WTC11 (cell line): ENCODE measurements at regions not wholly inside any gene's neighbourhood (a gene's known extent, or its start where the extent isn't known, plus 50 kb on each side); places are given as distances from the start of the nearest gene placed in this dataset.

Source experiments
- ATAC-seq: fragments of 200-7000 bp; cut with Tn5 transposase; 2 replicates; pipeline ENCODE4 v1.10.0; 2021; ENCODE audit warnings: mild to moderate bottlenecking, moderate library complexity
- CTCF ChIA-PET: fragments of 300-600 bp; sonication (Branson Sonifier 250); formaldehyde crosslinking; loops from one replicate; lab custom pipeline; 2021; ENCODE audit warnings: antibody characterized with exemption; lab: Charles Lee
- POLR2A ChIA-PET: fragments of 350-600 bp; sonication (Branson Sonifier 250); formaldehyde crosslinking; loops from one replicate; lab custom pipeline; 2021; ENCODE audit warnings: antibody characterized with exemption; lab: Charles Lee
- DNase-seq: peaks from one replicate; pipeline ENCODE4 v3.0.0; 2021; ENCODE audit warnings: low spot score
- H3K27ac Mint-ChIP-seq: 2 replicates; pipeline ENCODE4 v1.8.0; 2021; ENCODE audit warnings: mixed read lengths
- H3K27me3 Mint-ChIP-seq: 2 replicates; pipeline ENCODE4 v1.8.0; 2021; ENCODE audit warnings: low read depth, mild to moderate bottlenecking, moderate library complexity, mixed read lengths
- H3K36me3 Mint-ChIP-seq: 2 replicates; pipeline ENCODE4 v1.8.0; 2021; ENCODE audit warnings: mixed read lengths
- H3K4me1 Mint-ChIP-seq: 2 replicates; pipeline ENCODE4 v1.8.0; 2022; ENCODE audit warnings: mixed read lengths
- H3K4me3 Mint-ChIP-seq: 2 replicates; pipeline ENCODE4 v1.8.0; 2021; ENCODE audit warnings: mild to moderate bottlenecking, moderate library complexity, mixed read lengths
- H3K9me3 Mint-ChIP-seq: 2 replicates; pipeline ENCODE4 v1.8.0; 2021; ENCODE audit warnings: mixed read lengths
- CREB1 ChIP-seq: sonication (generic); formaldehyde crosslinking; IDR thresholded peaks from 2 replicates; pipeline ENCODE4 v1.8.0; 2023; ENCODE audit warnings: mild to moderate bottlenecking, missing genetic modification reagents
- E2F5 ChIP-seq: sonication (generic); formaldehyde crosslinking; IDR thresholded peaks from 2 replicates; pipeline ENCODE4 v1.8.1; 2022; ENCODE audit warnings: mild to moderate bottlenecking, moderate library complexity, missing genetic modification reagents
- ETV6 ChIP-seq: sonication (generic); formaldehyde crosslinking; IDR thresholded peaks from 2 replicates; pipeline ENCODE4 v1.8.1; 2022; ENCODE audit warnings: mild to moderate bottlenecking, missing genetic modification reagents
- GABPB1 ChIP-seq: sonication (generic); formaldehyde crosslinking; IDR thresholded peaks from 2 replicates; pipeline ENCODE4 v1.8.1; 2023; ENCODE audit warnings: mild to moderate bottlenecking, missing genetic modification reagents
- JUN ChIP-seq: sonication (generic); formaldehyde crosslinking; IDR thresholded peaks from 2 replicates; pipeline ENCODE4 v1.8.0; 2023; ENCODE audit warnings: mild to moderate bottlenecking, missing genetic modification reagents
- MAX ChIP-seq: sonication (generic); formaldehyde crosslinking; IDR thresholded peaks from 2 replicates; pipeline ENCODE4 v1.8.0; 2022; ENCODE audit warnings: mild to moderate bottlenecking, missing genetic modification reagents
- NFATC4 ChIP-seq: fragments of 250-450 bp; sonication (Bioruptor Pico); IDR thresholded peaks from 2 replicates; pipeline ENCODE4 v1.9.0; 2021; ENCODE audit warnings: mild to moderate bottlenecking
- NR1H2 ChIP-seq: sonication (generic); formaldehyde crosslinking; IDR thresholded peaks from 2 replicates; pipeline ENCODE4 v1.9.0; 2021; ENCODE audit warnings: mild to moderate bottlenecking, moderate library complexity, missing genetic modification reagents
- NR3C1 ChIP-seq: sonication (generic); formaldehyde crosslinking; conservative IDR thresholded peaks from 2 replicates; pipeline ENCODE4 v1.8.1; 2023; ENCODE audit warnings: low read depth, mild to moderate bottlenecking, missing genetic modification reagents
- OVOL2 ChIP-seq: fragments of 250-450 bp; sonication (Bioruptor Pico); IDR thresholded peaks from 2 replicates; pipeline ENCODE4 v1.9.0; 2021; ENCODE audit warnings: mild to moderate bottlenecking, borderline replicate concordance
- PREB ChIP-seq: sonication (generic); formaldehyde crosslinking; IDR thresholded peaks from 2 replicates; pipeline ENCODE4 v1.8.1; 2022; ENCODE audit warnings: mild to moderate bottlenecking, missing genetic modification reagents, moderate library complexity, borderline replicate concordance
- SMAD4 ChIP-seq: sonication (generic); formaldehyde crosslinking; IDR thresholded peaks from 2 replicates; pipeline ENCODE4 v1.8.0; 2022; ENCODE audit warnings: mild to moderate bottlenecking, missing genetic modification reagents
- SOX15 ChIP-seq: fragments of 250-450 bp; sonication (Bioruptor Pico); IDR thresholded peaks from 2 replicates; pipeline ENCODE4 v1.9.0; 2021; ENCODE audit warnings: mild to moderate bottlenecking
- TCF7 ChIP-seq: sonication (generic); formaldehyde crosslinking; IDR thresholded peaks from 2 replicates; pipeline ENCODE4 v1.8.0; 2022; ENCODE audit warnings: mild to moderate bottlenecking, low read depth, missing genetic modification reagents, moderate library complexity
- TP53 ChIP-seq: sonication (generic); formaldehyde crosslinking; IDR thresholded peaks from 2 replicates; pipeline ENCODE4 v1.8.1; 2023; ENCODE audit warnings: mild to moderate bottlenecking, missing genetic modification reagents
- ZNF263 ChIP-seq: sonication (generic); formaldehyde crosslinking; IDR thresholded peaks from 2 replicates; pipeline ENCODE4 v1.8.1; 2022; ENCODE audit warnings: low read depth, mild to moderate bottlenecking, moderate library complexity, missing genetic modification reagents
- ZNF423 ChIP-seq: fragments of 250-450 bp; sonication (Bioruptor Pico); IDR thresholded peaks from 2 replicates; pipeline ENCODE4 v2.1.2; 2022; ENCODE audit warnings: mild to moderate bottlenecking, moderate library complexity
- ZSCAN18 ChIP-seq: fragments of 250-450 bp; sonication (Bioruptor Pico); IDR thresholded peaks from 2 replicates; pipeline ENCODE4 v2.1.2; 2022; ENCODE audit warnings: mild to moderate bottlenecking, moderate library complexity
- TF ChIP-seq, protein P1 (sequence below): sonication (generic); formaldehyde crosslinking; conservative IDR thresholded peaks from 2 replicates; pipeline ENCODE4 v1.8.1; 2022; ENCODE audit warnings: mild to moderate bottlenecking, missing genetic modification reagents
- TF ChIP-seq, protein P2 (sequence below): fragments of 250-450 bp; sonication (Bioruptor Pico); IDR thresholded peaks from 2 replicates; pipeline ENCODE4 v1.9.0; 2021; ENCODE audit warnings: mild to moderate bottlenecking
- TF ChIP-seq, protein P3 (sequence below): fragments of 250-450 bp; sonication (Bioruptor Pico); IDR thresholded peaks from 2 replicates; pipeline ENCODE4 v1.9.0; 2021; ENCODE audit warnings: mild to moderate bottlenecking
- TF ChIP-seq, protein P4 (sequence below): fragments of 200-600 bp; IDR thresholded peaks from 2 replicates; pipeline ENCODE4 v1.8.0; 2022; ENCODE audit warnings: antibody characterized with exemption

- TF ChIP-seq ETV6 (CRISPR knock-in tag) = no peak
- no peak for TF ChIP-seq NFATC4
- no peak for TF ChIP-seq ZNF423
- no peak for TF ChIP-seq GABPB1 (CRISPR knock-in tag)
- TF ChIP-seq, protein P1, sequence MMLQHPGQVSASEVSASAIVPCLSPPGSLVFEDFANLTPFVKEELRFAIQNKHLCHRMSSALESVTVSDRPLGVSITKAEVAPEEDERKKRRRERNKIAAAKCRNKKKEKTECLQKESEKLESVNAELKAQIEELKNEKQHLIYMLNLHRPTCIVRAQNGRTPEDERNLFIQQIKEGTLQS (CRISPR knock-in tag) = no peak
- TF ChIP-seq ZSCAN18 (CRISPR knock-in tag) = no peak
- TF ChIP-seq, protein P2, sequence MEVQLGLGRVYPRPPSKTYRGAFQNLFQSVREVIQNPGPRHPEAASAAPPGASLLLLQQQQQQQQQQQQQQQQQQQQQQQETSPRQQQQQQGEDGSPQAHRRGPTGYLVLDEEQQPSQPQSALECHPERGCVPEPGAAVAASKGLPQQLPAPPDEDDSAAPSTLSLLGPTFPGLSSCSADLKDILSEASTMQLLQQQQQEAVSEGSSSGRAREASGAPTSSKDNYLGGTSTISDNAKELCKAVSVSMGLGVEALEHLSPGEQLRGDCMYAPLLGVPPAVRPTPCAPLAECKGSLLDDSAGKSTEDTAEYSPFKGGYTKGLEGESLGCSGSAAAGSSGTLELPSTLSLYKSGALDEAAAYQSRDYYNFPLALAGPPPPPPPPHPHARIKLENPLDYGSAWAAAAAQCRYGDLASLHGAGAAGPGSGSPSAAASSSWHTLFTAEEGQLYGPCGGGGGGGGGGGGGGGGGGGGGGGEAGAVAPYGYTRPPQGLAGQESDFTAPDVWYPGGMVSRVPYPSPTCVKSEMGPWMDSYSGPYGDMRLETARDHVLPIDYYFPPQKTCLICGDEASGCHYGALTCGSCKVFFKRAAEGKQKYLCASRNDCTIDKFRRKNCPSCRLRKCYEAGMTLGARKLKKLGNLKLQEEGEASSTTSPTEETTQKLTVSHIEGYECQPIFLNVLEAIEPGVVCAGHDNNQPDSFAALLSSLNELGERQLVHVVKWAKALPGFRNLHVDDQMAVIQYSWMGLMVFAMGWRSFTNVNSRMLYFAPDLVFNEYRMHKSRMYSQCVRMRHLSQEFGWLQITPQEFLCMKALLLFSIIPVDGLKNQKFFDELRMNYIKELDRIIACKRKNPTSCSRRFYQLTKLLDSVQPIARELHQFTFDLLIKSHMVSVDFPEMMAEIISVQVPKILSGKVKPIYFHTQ = no peak
- TF ChIP-seq PREB (CRISPR knock-in tag) = no peak
- TF ChIP-seq TCF7 (CRISPR knock-in tag) = no peak
- no peak for TF ChIP-seq MAX (CRISPR knock-in tag)
- TF ChIP-seq, protein P3, sequence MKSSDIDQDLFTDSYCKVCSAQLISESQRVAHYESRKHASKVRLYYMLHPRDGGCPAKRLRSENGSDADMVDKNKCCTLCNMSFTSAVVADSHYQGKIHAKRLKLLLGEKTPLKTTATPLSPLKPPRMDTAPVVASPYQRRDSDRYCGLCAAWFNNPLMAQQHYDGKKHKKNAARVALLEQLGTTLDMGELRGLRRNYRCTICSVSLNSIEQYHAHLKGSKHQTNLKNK (CRISPR knock-in tag) = no peak
- TF ChIP-seq ZNF263 (CRISPR knock-in tag) = no peak
- no peak for TF ChIP-seq SMAD4
Observed at GRCh38 chr7:47677664-47678063, 95.8 kb upstream of the TNS3 start (continued).

DNA sequence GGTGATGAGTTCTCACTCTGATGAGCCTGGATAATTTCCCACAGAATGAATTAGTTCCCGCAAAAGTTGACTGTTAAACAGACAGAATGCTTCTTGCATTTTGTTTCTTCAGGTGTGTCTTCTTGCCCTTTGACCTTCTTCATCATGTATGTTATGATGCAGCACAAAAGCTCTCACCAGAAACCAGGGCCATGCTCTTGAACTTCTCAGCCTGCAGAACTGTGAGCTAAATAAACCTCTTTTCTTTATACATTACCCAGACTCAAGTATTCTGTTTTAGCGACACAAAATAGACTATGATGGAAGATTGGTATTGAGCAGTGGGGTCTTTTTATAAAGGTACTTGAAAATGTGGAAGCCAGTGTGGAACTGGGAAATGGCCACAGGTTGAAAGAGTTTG lies 95.2 kb upstream of the TNS3 start:
- no peak for DNase-seq
- TF ChIP-seq OVOL2 (CRISPR knock-in tag) = no peak
- TF ChIP-seq SOX15 (CRISPR knock-in tag) = no peak
- TF ChIP-seq, protein P2 = no peak
- TF ChIP-seq TP53 (CRISPR knock-in tag) = no peak
- no peak for TF ChIP-seq E2F5 (CRISPR knock-in tag)
- no peak for TF ChIP-seq JUN
- TF ChIP-seq, protein P4, sequence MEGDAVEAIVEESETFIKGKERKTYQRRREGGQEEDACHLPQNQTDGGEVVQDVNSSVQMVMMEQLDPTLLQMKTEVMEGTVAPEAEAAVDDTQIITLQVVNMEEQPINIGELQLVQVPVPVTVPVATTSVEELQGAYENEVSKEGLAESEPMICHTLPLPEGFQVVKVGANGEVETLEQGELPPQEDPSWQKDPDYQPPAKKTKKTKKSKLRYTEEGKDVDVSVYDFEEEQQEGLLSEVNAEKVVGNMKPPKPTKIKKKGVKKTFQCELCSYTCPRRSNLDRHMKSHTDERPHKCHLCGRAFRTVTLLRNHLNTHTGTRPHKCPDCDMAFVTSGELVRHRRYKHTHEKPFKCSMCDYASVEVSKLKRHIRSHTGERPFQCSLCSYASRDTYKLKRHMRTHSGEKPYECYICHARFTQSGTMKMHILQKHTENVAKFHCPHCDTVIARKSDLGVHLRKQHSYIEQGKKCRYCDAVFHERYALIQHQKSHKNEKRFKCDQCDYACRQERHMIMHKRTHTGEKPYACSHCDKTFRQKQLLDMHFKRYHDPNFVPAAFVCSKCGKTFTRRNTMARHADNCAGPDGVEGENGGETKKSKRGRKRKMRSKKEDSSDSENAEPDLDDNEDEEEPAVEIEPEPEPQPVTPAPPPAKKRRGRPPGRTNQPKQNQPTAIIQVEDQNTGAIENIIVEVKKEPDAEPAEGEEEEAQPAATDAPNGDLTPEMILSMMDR = no peak
- TF ChIP-seq NR3C1 = no peak
- no peak for TF ChIP-seq CREB1 (CRISPR knock-in tag)
- TF ChIP-seq NR1H2 (CRISPR knock-in tag) = no peak
- ChIA-PET POLR2A (no interaction called here), CTCF (no interaction called here)
- H3K36me3 Mint-ChIP-seq = peaks cover 14% of the 10 kb centered on the region
- peaks cover 5% of the 10 kb centered on the region for H3K27me3 Mint-ChIP-seq
- peaks cover 58% of the 10 kb centered on the region for H3K4me1 Mint-ChIP-seq
- ATAC-seq = no peak
- no peak overlapping the region for H3K4me3 Mint-ChIP-seq
- H3K27ac Mint-ChIP-seq = no peak overlapping the region
- peaks cover 14% of the 10 kb centered on the region for H3K9me3 Mint-ChIP-seq
